Ovary (tissue), 7 donors: ENCODE measurements at regions not wholly inside any gene's neighbourhood (a gene's known extent, or its start where the extent isn't known, plus 50 kb on each side); places are given as distances from the start of the nearest gene placed in this dataset.

ENCODE experiments used
- DNase-seq, 5 donors: peaks; one replicate each; pipeline ENCODE4 v3.0.0-alpha.2; 2019 to 2020
- H3K27ac ChIP-seq, 2 donors: fragments of 200-600 bp; one replicate each; pipeline versions ENCODE4 v1.5.1 to v1.8.0; 2019 to 2022
- H3K27me3 ChIP-seq: fragments of 200-600 bp; one replicate; pipeline ENCODE4 v1.8.0; 2022
- H3K36me3 ChIP-seq: fragments of 200-600 bp; sonication (generic); one replicate; pipeline ENCODE4 v1.5.1; 2019
- H3K4me1 ChIP-seq: one replicate; pipeline ENCODE4 v1.8.1; 2013; ENCODE audit warnings: mild to moderate bottlenecking, moderate library complexity; ENCODE audit not compliant: insufficient read depth
- H3K4me3 ChIP-seq: fragments of 200-600 bp; sonication (generic); one replicate; pipeline ENCODE4 v1.5.1; 2017
- H3K9me3 ChIP-seq, 2 donors: fragments of 200-600 bp in 1 of 2; sonication (generic) in 1 of 2; one replicate each; pipeline versions ENCODE4 v1.5.1 to v1.8.1; 2013 to 2019; ENCODE audit warnings: mild to moderate bottlenecking in 1 of 2, moderate library complexity in 1 of 2
- EP300 ChIP-seq: sonication (generic); formaldehyde crosslinking; IDR thresholded peaks from one replicate; pipeline ENCODE4 v1.6.1; 2017; ENCODE audit warnings: antibody characterized with exemption
- POLR2A ChIP-seq: fragments of 450-650 bp; IDR thresholded peaks from one replicate; pipeline ENCODE4 v1.6.1; 2017; ENCODE audit warnings: antibody characterized with exemption, mild to moderate bottlenecking, moderate library complexity
- WGBS, 3 donors: extraction: QIAGEN DNeasy Blood & Tissue Kit in 1 of 3; methylation state at CpG; one replicate each; pipeline versions ENCODE4 v1.1.5 to v1.1.7; 2013 to 2017; 5-methylcytosine and 5-hydroxymethylcytosine counted together
- intact Hi-C, 4 donors: fragments of 100-400 bp; cut with DNase I; formaldehyde crosslinking; loops; one replicate each; pipeline versions ENCODE4 v1.11.0 to v1.15.1; 2022 to 2023
- TF ChIP-seq, protein P1 (sequence below), 3 donors: fragments of 450-650 bp in 2 of 3; fragments of 200-600 bp in 1 of 3; IDR thresholded peaks; one replicate each; pipeline versions ENCODE4 v1.5.1 to v1.8.0; 2016 to 2022; ENCODE audit warnings: antibody characterized with exemption in 3 of 3, mild to moderate bottlenecking in 1 of 3
- donor health status: DM: no; HTN: no; CAD: no; lungs with moderate emphysema.
- donor health status: DM: no; HTN: no; CAD: no.
- donor health status: Bipolar disorder and iron deficiency.
- donor health status: DM: no; HTN: no; CAD: no.
- donor health status: DM: yes; HTN: yes; CAD: no.

DNA sequence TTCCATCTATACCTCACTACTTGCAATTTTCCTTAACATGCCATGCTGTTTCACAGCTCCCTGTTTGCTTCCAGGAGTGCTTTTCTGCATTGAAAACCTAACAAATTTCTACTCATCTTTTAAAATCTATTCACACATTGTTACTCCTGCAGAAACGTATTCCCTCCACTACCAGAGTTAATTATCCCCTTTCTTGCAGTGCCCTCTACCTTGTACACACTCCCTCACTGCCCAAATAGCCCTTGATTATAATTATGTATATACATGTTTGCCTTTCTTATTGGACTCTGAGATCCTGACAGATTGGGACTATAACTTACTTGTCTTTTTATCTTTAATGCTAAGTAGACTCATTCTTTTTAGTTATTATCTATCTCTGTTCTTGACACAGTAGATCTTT, 325.0 kb downstream of the OXSM start:
- intact Hi-C loops: loop anchor here in 1 of 4 donors (5.0 kb wide), 1 partner anchor 478 kb away; no protein-coding TSS in a partner anchor
- TF ChIP-seq, protein P1, sequence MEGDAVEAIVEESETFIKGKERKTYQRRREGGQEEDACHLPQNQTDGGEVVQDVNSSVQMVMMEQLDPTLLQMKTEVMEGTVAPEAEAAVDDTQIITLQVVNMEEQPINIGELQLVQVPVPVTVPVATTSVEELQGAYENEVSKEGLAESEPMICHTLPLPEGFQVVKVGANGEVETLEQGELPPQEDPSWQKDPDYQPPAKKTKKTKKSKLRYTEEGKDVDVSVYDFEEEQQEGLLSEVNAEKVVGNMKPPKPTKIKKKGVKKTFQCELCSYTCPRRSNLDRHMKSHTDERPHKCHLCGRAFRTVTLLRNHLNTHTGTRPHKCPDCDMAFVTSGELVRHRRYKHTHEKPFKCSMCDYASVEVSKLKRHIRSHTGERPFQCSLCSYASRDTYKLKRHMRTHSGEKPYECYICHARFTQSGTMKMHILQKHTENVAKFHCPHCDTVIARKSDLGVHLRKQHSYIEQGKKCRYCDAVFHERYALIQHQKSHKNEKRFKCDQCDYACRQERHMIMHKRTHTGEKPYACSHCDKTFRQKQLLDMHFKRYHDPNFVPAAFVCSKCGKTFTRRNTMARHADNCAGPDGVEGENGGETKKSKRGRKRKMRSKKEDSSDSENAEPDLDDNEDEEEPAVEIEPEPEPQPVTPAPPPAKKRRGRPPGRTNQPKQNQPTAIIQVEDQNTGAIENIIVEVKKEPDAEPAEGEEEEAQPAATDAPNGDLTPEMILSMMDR (IDR thresholded peaks at IDR 0.05): no peak
- TF ChIP-seq POLR2A: no peak
- no peak for TF ChIP-seq EP300
- no peaks in the 10 kb centered on the region for H3K36me3 ChIP-seq
- H3K4me1 ChIP-seq: no peaks in the 10 kb centered on the region
- no peaks in the 10 kb centered on the region for H3K9me3 ChIP-seq
- 59 to 70% (median 64%) methylated on average over 1 of the region's 1 CpG for whole genome bisulfite sequencing, 3 donors
- DNase-seq: no peak
- no peak overlapping the region for H3K4me3 ChIP-seq
- H3K27me3 ChIP-seq: no peaks in the 10 kb centered on the region
- no peak overlapping the region for H3K27ac ChIP-seq

- no peak for DNase-seq
- TF ChIP-seq POLR2A (no peak), EP300 (no peak)
- TF ChIP-seq, protein P1 (IDR thresholded peaks at IDR 0.05): no peak
- no peaks in the 10 kb centered on the region for H3K27me3 ChIP-seq
- no peak overlapping the region for H3K4me3 ChIP-seq
- 45 to 60% (median 50%) methylated on average over 2 of the region's 2 CpGs for WGBS, 3 donors
- H3K36me3 ChIP-seq: no peaks in the 10 kb centered on the region
- intact Hi-C loops: loop anchor here in 1 of 4 donors (5.0 kb wide), 1 partner anchor 481 kb away; no protein-coding TSS in a partner anchor
- no peaks in the 10 kb centered on the region for H3K4me1 ChIP-seq
- H3K9me3 ChIP-seq: no peaks in the 10 kb centered on the region
- no peak overlapping the region for H3K27ac ChIP-seq
These were observed 328.3 kb downstream of the OXSM start for GRCh38 chr3:26118165-26118564.

DNA sequence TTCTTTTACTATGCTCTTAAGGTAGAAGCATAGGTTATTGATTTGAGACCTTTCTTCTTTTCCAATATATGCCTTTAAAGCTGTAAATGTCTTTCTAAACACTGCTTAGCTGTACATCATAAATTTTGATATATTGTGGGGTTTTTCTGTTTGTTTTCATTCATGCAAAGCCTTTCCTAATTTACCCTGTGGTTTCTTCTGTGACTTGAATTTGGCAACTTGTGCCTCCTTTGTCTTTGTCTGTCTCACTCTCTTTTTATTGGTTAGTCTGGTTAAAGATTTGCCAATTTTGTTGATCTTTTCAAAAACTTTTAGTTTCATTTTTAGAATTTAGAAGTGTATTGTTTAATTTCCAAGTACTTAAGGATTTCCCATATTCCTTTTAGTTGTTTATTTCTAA, 343.1 kb downstream of the OXSM start:
- Histone ChIP-seq H3K27ac (no peak overlapping the region), H3K4me3 (no peak overlapping the region), H3K9me3 (no peaks in the 10 kb centered on the region), H3K27me3 (no peaks in the 10 kb centered on the region), H3K4me1 (no peaks in the 10 kb centered on the region), H3K36me3 (no peaks in the 10 kb centered on the region)
- intact Hi-C loops: no loop called here
- TF ChIP-seq POLR2A (no peak), EP300 (no peak)
- TF ChIP-seq, protein P1 (IDR thresholded peaks at IDR 0.05): no peak
- no peak for DNase-seq

- Histone ChIP-seq H3K9me3 (no peaks in the 10 kb centered on the region), H3K4me3 (no peak overlapping the region), H3K27ac (no peak overlapping the region), H3K36me3 (no peaks in the 10 kb centered on the region), H3K27me3 (no peaks in the 10 kb centered on the region), H3K4me1 (no peaks in the 10 kb centered on the region)
- TF ChIP-seq POLR2A (no peak), EP300 (no peak)
- TF ChIP-seq, protein P1 (IDR thresholded peaks at IDR 0.05): no peak
- DNase-seq: no peak
- intact Hi-C loops: no loop called here
- WGBS, 3 donors: 77 to 94% (median 79%) methylated on average over 1 of the region's 1 CpG
These were observed 351.4 kb downstream of the OXSM start for GRCh38 chr3:26141296-26141695.
